ENCODE measurements at regions not wholly inside any gene's neighbourhood (a gene's known extent, or its start where the extent isn't known, plus 50 kb on each side); places are given as distances from the start of the nearest gene placed in this dataset.
A peak's percentile ranks its signal among the peaks of the same experiment; 100 is the strongest.

DNA sequence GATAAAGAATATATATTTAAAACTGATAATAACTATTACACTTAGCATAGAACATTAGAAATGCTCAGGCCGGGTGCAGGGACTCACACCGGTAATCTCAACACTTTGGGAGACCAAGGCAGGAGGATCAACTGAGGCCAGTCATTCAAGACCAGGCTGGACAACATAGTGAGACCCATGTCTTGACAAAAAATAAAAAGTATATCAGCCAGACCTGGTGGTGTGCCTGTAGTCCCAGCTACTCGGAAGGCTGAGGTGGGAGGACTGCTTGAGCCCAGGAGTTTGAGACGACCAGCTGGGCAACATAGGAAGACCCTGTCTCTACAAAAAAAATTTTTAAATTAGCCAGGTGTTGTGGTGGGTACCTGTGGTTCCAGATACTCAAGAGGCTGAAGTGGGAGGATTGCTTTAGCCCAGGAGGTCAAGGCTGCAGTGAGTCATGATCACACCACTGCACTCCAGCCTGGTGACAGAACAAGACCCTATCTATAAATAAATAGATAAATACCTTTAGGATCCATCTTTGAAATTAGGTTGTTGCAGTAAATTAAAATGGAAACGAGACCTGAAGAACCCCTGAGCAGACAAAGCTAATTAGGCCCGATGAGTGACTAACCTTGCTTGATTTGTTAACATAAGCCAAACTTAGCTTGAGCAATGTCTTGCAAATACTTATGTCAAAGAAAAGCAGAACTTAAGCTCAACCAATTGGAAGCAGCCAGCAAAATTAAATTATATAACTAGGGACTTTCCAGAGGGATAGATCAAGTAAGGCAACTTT is 75.8 kb upstream of the E2F3 start:
- no peak overlapping the region for H2BK5ac ChIP-seq (ENCODE audit: low read depth, low read length, poor library complexity, severe bottlenecking)
- H2AFZ ChIP-seq (ENCODE audit: low read depth, low read length), result no peak overlapping the region
- no peak overlapping the region for H3K9ac ChIP-seq (ENCODE audit: low read length)
- DNase-seq, result peak; percentile 20
- no peak overlapping the region for H2BK120ac ChIP-seq (ENCODE audit: low read depth, low read length)
- peaks cover 4 to 17% of the 10 kb centered on the region in 2 experiments for H3K27me3 ChIP-seq (ENCODE audit: control insufficient read depth in 1 of 2, insufficient read depth in 1 of 2, low read length in 2 of 2)
- H3K23ac ChIP-seq (ENCODE audit: low read length in 2 of 2), result no peak overlapping the region
- 90% methylated on average over 6 of the region's 6 CpGs for WGBS
- H2BK12ac ChIP-seq (ENCODE audit: low read length in 2 of 2), result no peak overlapping the region
- no peak overlapping the region for H4K91ac ChIP-seq (ENCODE audit: low read length)
- H3K4me1 ChIP-seq (ENCODE audit: control insufficient read depth, insufficient read depth, low read depth, low read length), result no peaks in the 10 kb centered on the region
- H3K14ac ChIP-seq (ENCODE audit: low read length in 2 of 2), result no peak overlapping the region
- H3K27ac ChIP-seq (ENCODE audit: low read length, poor library complexity, severe bottlenecking), result no peak overlapping the region
- no peak overlapping the region for H4K8ac ChIP-seq (ENCODE audit: low read length)
- no peak overlapping the region for H3K18ac ChIP-seq (ENCODE audit: low read depth in 1 of 2, low read length in 2 of 2)
- no peak overlapping the region for H3K4me3 ChIP-seq (ENCODE audit: insufficient read depth in 1 of 2, low read depth in 1 of 2, low read length in 2 of 2)
- H3K9me3 ChIP-seq (ENCODE audit: control insufficient read depth, low read length), result no peaks in the 10 kb centered on the region
- no peak overlapping the region for H3K4me2 ChIP-seq (ENCODE audit: low read length, poor library complexity, severe bottlenecking)
- no peak overlapping the region for H2BK15ac ChIP-seq (ENCODE audit: low read depth, poor library complexity, severe bottlenecking)
- no peak overlapping the region for H2AK5ac ChIP-seq (ENCODE audit: low read length, severe bottlenecking)
- no peaks in the 10 kb centered on the region for H3K79me1 ChIP-seq (replicated peaks; ENCODE audit: low read length, poor library complexity, severe bottlenecking)
- H3K36me3 ChIP-seq (ENCODE audit: control insufficient read depth in 1 of 2, insufficient read depth in 2 of 2, low read depth in 1 of 2, low read length in 2 of 2), result no peaks in the 10 kb centered on the region
- no peak overlapping the region for H3K4ac ChIP-seq (ENCODE audit: low read depth in 1 of 2, low read length in 2 of 2)

- Histone ChIP-seq H3K14ac (ENCODE audit: low read length in 2 of 2) (no peak overlapping the region), H2AK5ac (ENCODE audit: low read length, severe bottlenecking) (no peak overlapping the region), H2BK120ac (ENCODE audit: low read depth, low read length) (no peak overlapping the region), H3K36me3 (ENCODE audit: control insufficient read depth in 1 of 2, insufficient read depth in 2 of 2, low read depth in 1 of 2, low read length in 2 of 2) (no peaks in the 10 kb centered on the region), H3K4me2 (ENCODE audit: low read length, poor library complexity, severe bottlenecking) (no peak overlapping the region), H3K4me1 (ENCODE audit: control insufficient read depth, insufficient read depth, low read depth, low read length) (no peaks in the 10 kb centered on the region), H3K4ac (ENCODE audit: low read depth in 1 of 2, low read length in 2 of 2) (no peak overlapping the region), H3K9me3 (ENCODE audit: control insufficient read depth, low read length) (no peaks in the 10 kb centered on the region), H4K8ac (ENCODE audit: low read length) (no peak overlapping the region), H3K9ac (ENCODE audit: low read length) (no peak overlapping the region), H2BK12ac (ENCODE audit: low read length in 2 of 2) (no peak overlapping the region), H4K91ac (ENCODE audit: low read length) (no peak overlapping the region), H2BK15ac (ENCODE audit: low read depth, poor library complexity, severe bottlenecking) (no peak overlapping the region), H3K27ac (ENCODE audit: low read length, poor library complexity, severe bottlenecking) (no peak overlapping the region), H3K4me3 (ENCODE audit: insufficient read depth in 1 of 2, low read depth in 1 of 2, low read length in 2 of 2) (no peak overlapping the region), H3K18ac (ENCODE audit: low read depth in 1 of 2, low read length in 2 of 2) (no peak overlapping the region), H3K79me1 (replicated peaks; ENCODE audit: low read length, poor library complexity, severe bottlenecking) (no peaks in the 10 kb centered on the region), H3K23ac (ENCODE audit: low read length in 2 of 2) (no peak overlapping the region), H2BK5ac (ENCODE audit: low read depth, low read length, poor library complexity, severe bottlenecking) (no peak overlapping the region), H3K27me3 (ENCODE audit: control insufficient read depth in 1 of 2, insufficient read depth in 1 of 2, low read length in 2 of 2) (peaks cover 4 to 17% of the 10 kb centered on the region in 2 experiments), H2AFZ (ENCODE audit: low read depth, low read length) (no peak overlapping the region)
- no CpG with 5 or more reads among the region's 1 CpG for WGBS
- no peak for DNase-seq
Observed at GRCh38 chr6:20326422-20326728, 75.3 kb upstream of the E2F3 start.

- Histone ChIP-seq H3K27ac (ENCODE audit: low read length, poor library complexity, severe bottlenecking) (no peak overlapping the region), H2BK15ac (ENCODE audit: low read depth, poor library complexity, severe bottlenecking) (no peak overlapping the region), H2AK5ac (ENCODE audit: low read length, severe bottlenecking) (no peak overlapping the region), H3K14ac (ENCODE audit: low read length in 2 of 2) (no peak overlapping the region), H2AFZ (ENCODE audit: low read depth, low read length) (no peak overlapping the region), H3K4me3 (ENCODE audit: insufficient read depth in 1 of 2, low read depth in 1 of 2, low read length in 2 of 2) (no peak overlapping the region), H3K4ac (ENCODE audit: low read depth in 1 of 2, low read length in 2 of 2) (no peak overlapping the region), H2BK5ac (ENCODE audit: low read depth, low read length, poor library complexity, severe bottlenecking) (no peak overlapping the region), H3K23ac (ENCODE audit: low read length in 2 of 2) (no peak overlapping the region), H3K4me1 (ENCODE audit: control insufficient read depth, insufficient read depth, low read depth, low read length) (no peaks in the 10 kb centered on the region), H2BK120ac (ENCODE audit: low read depth, low read length) (no peak overlapping the region), H3K79me1 (replicated peaks; ENCODE audit: low read length, poor library complexity, severe bottlenecking) (no peaks in the 10 kb centered on the region), H3K9me3 (ENCODE audit: control insufficient read depth, low read length) (no peaks in the 10 kb centered on the region), H3K4me2 (ENCODE audit: low read length, poor library complexity, severe bottlenecking) (no peak overlapping the region), H3K9ac (ENCODE audit: low read length) (no peak overlapping the region), H4K8ac (ENCODE audit: low read length) (no peak overlapping the region), H3K36me3 (ENCODE audit: control insufficient read depth in 1 of 2, insufficient read depth in 2 of 2, low read depth in 1 of 2, low read length in 2 of 2) (no peaks in the 10 kb centered on the region), H3K27me3 (ENCODE audit: control insufficient read depth in 1 of 2, insufficient read depth in 1 of 2, low read length in 2 of 2) (peaks cover 6 to 17% of the 10 kb centered on the region in 2 experiments), H2BK12ac (ENCODE audit: low read length in 2 of 2) (no peak overlapping the region), H3K18ac (ENCODE audit: low read depth in 1 of 2, low read length in 2 of 2) (no peak overlapping the region), H4K91ac (ENCODE audit: low read length) (no peak overlapping the region)
- no peak for DNase-seq
- 98% methylated on average over 7 of the region's 7 CpGs for whole genome bisulfite sequencing
Observed at GRCh38 chr6:20327141-20327540, 74.5 kb upstream of the E2F3 start.

GRCh38 chr6:20328266-20328923 is 73.3 kb upstream of the E2F3 start:
- Histone ChIP-seq H2BK15ac (ENCODE audit: low read depth, poor library complexity, severe bottlenecking) (no peak overlapping the region), H3K27me3 (ENCODE audit: control insufficient read depth in 1 of 2, insufficient read depth in 1 of 2, low read length in 2 of 2) (peaks cover 12 to 17% of the 10 kb centered on the region in 2 experiments), H2BK120ac (ENCODE audit: low read depth, low read length) (no peak overlapping the region), H3K79me1 (replicated peaks; ENCODE audit: low read length, poor library complexity, severe bottlenecking) (no peaks in the 10 kb centered on the region), H3K23ac (ENCODE audit: low read length in 2 of 2) (no peak overlapping the region), H4K91ac (ENCODE audit: low read length) (no peak overlapping the region), H4K8ac (ENCODE audit: low read length) (no peak overlapping the region), H3K9ac (ENCODE audit: low read length) (no peak overlapping the region), H3K4ac (ENCODE audit: low read depth in 1 of 2, low read length in 2 of 2) (no peak overlapping the region), H3K36me3 (ENCODE audit: control insufficient read depth in 1 of 2, insufficient read depth in 2 of 2, low read depth in 1 of 2, low read length in 2 of 2) (no peaks in the 10 kb centered on the region), H2AFZ (ENCODE audit: low read depth, low read length) (no peak overlapping the region), H3K14ac (ENCODE audit: low read length in 2 of 2) (no peak overlapping the region), H3K27ac (ENCODE audit: low read length, poor library complexity, severe bottlenecking) (no peak overlapping the region), H2AK5ac (ENCODE audit: low read length, severe bottlenecking) (no peak overlapping the region), H3K4me1 (ENCODE audit: control insufficient read depth, insufficient read depth, low read depth, low read length) (no peaks in the 10 kb centered on the region), H2BK5ac (ENCODE audit: low read depth, low read length, poor library complexity, severe bottlenecking) (no peak overlapping the region), H3K4me2 (ENCODE audit: low read length, poor library complexity, severe bottlenecking) (no peak overlapping the region), H3K9me3 (ENCODE audit: control insufficient read depth, low read length) (no peaks in the 10 kb centered on the region), H2BK12ac (ENCODE audit: low read length in 2 of 2) (no peak overlapping the region), H3K4me3 (ENCODE audit: insufficient read depth in 1 of 2, low read depth in 1 of 2, low read length in 2 of 2) (no peak overlapping the region), H3K18ac (ENCODE audit: low read depth in 1 of 2, low read length in 2 of 2) (no peak overlapping the region)
- WGBS, result 73% methylated on average over 5 of the region's 5 CpGs
- no peak for DNase-seq

All from mesenchymal stem cell (in vitro differentiated cells and primary cell).